Brain microvascular endothelial cell (primary cell): ENCODE measurements at regions not wholly inside any gene's neighbourhood (a gene's known extent, or its start where the extent isn't known, plus 50 kb on each side); places are given as distances from the start of the nearest gene placed in this dataset.

Experiments
- DNase-seq: peaks from one replicate; pipeline ENCODE4 v3.0.0-alpha.2; 2020
- H3K27ac ChIP-seq: fragments of 250-450 bp; sonication (Bioruptor Pico); 2 replicates; pipeline ENCODE4 v1.5.1; 2020; ENCODE audit warnings: mild to moderate bottlenecking, moderate library complexity
- H3K27me3 ChIP-seq: fragments of 250-450 bp; sonication (Bioruptor Pico); replicated peaks from 2 replicates; pipeline ENCODE4 v1.5.1; 2020; ENCODE audit warnings: mild to moderate bottlenecking
- H3K36me3 ChIP-seq: fragments of 250-450 bp; sonication (Bioruptor Pico); replicated peaks from 2 replicates; pipeline ENCODE4 v1.5.1; 2020; ENCODE audit warnings: mild to moderate bottlenecking
- H3K4me3 ChIP-seq: 2 replicates; pipeline ENCODE4 v1.5.1; 2011; ENCODE audit warnings: low read depth, mild to moderate bottlenecking, control low read depth, low read length, moderate library complexity
- CTCF ChIP-seq: IDR thresholded peaks from 2 replicates; pipeline ENCODE4 v1.5.1; 2011; ENCODE audit warnings: low read depth, mild to moderate bottlenecking, moderate library complexity, low read length, control low read depth, inconsistent platforms; ENCODE audit errors: missing control alignments
- in situ Hi-C: cut with HindIII; loops from 2 replicates; pipeline ENCODE4 v1.10.0; 2017; ENCODE audit warnings: low sequenced_read_pairs, low pct_ligation_motif_present

DNA sequence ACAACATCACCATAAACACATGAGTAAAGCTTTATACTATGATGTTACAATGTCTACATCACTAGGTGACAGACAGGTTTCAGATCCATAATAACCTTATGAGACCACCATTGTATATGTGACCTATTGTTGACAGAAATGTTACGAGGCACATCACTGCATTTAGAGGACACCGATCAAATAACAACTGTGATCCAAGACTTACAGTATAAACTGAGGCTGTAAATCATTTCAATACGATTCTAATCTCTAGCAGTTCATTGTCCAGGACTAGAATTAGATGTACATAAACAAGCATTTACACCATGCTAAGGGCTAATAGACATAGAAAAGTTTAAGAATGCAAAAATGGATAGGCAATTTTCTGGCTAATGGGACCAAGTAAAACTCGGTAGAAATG is 491.9 kb upstream of the ROBO1 start:
- H3K27me3 ChIP-seq, result no peaks in the 10 kb centered on the region
- no peak for DNase-seq
- H3K36me3 ChIP-seq, result no peaks in the 10 kb centered on the region
- TF ChIP-seq CTCF, result no peak
- in situ Hi-C loops, result no loop called here
- H3K4me3 ChIP-seq, result no peak overlapping the region
- H3K27ac ChIP-seq, result no peak overlapping the region

DNA sequence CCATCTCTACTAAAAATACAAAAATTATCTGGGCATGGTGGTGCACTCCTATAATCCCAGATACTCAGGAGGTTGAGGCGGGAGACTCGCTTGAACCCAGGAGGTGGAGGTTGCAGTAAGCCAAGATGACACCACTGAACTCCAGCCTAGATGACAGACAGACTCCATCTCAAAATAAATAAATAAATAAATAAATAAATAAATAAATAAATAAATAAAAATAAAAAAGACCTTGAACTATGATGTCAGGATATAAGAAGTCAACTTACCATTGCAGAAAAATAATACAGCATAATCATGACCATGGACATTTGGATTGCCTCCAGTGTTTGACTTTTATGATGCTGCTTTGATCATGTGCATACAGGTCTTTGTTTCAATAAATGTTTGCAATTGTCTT is 484.3 kb upstream of the ROBO1 start:
- in situ Hi-C loops, result no loop called here
- TF ChIP-seq CTCF, result no peak
- no peak for DNase-seq
- Histone ChIP-seq H3K4me3 (no peak overlapping the region), H3K27me3 (no peaks in the 10 kb centered on the region), H3K36me3 (no peaks in the 10 kb centered on the region), H3K27ac (no peak overlapping the region)

DNA sequence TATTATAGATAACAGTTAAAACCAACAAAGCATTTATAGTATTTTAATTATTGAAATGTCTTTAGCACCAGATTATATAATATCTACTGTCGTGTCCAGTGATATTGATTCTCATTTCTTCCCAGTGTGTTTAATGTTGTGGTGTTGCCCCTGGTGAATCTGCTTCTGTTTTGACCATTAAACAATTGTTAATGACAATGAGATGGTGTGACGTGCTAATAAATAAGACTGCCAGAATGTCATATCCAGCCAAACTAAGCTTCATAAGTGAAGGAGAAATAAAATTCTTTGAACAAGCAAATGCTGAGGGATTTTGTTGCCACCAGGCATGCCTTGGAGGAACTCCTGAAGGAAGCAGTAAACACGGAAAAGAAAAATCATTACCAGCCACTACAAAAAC is 480.0 kb upstream of the ROBO1 start:
- no peak for DNase-seq
- Histone ChIP-seq H3K27me3 (no peaks in the 10 kb centered on the region), H3K27ac (no peak overlapping the region), H3K36me3 (no peaks in the 10 kb centered on the region), H3K4me3 (no peak overlapping the region)
- no peak for TF ChIP-seq CTCF
- in situ Hi-C loops, result no loop called here

- no peaks in the 10 kb centered on the region for H3K36me3 ChIP-seq
- no peak overlapping the region for H3K4me3 ChIP-seq
- no peaks in the 10 kb centered on the region for H3K27me3 ChIP-seq
- H3K27ac ChIP-seq, result no peak overlapping the region
- peak; percentile 14 for DNase-seq
- TF ChIP-seq CTCF, result no peak
- in situ Hi-C loops, result no loop called here
Measured at GRCh38 chr3:80244390-80244789, 476.6 kb upstream of the ROBO1 start.

GRCh38 chr3:80241791-80242190 is 474.0 kb upstream of the ROBO1 start:
- no peak overlapping the region for H3K27ac ChIP-seq
- H3K27me3 ChIP-seq, result no peaks in the 10 kb centered on the region
- H3K36me3 ChIP-seq, result no peaks in the 10 kb centered on the region
- no peak overlapping the region for H3K4me3 ChIP-seq
- TF ChIP-seq CTCF, result no peak
- no peak for DNase-seq
- in situ Hi-C loops, result no loop called here

DNA sequence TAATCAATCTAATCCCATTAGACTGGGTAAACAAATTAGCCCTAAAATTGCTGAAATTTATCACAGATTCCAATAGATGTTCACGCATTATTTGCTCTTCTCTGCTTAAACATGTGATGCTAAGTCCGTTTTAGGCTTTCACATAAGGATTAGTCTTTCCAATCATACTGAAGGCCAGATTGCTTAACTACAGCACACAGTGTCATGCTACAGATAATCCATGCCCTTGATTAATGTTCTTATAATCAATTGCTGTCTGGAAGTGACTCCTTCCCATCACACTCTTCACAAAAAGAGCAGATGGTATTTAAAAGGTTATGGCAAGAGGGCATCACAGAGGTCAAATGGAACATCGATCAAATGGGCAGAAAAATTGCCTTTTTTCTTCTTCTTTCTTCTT is 471.5 kb upstream of the ROBO1 start:
- no peak for TF ChIP-seq CTCF
- in situ Hi-C loops, result no loop called here
- no peak overlapping the region for H3K4me3 ChIP-seq
- no peak overlapping the region for H3K27ac ChIP-seq
- no peaks in the 10 kb centered on the region for H3K36me3 ChIP-seq
- DNase-seq, result no peak
- no peaks in the 10 kb centered on the region for H3K27me3 ChIP-seq
